CD4-positive, alpha-beta T cell treated with Interleukin-15 for 1 hour (primary cell): ENCODE measurements at regions not wholly inside any gene's neighbourhood (a gene's known extent, or its start where the extent isn't known, plus 50 kb on each side); places are given as distances from the start of the nearest gene placed in this dataset.
A peak's percentile ranks its signal among the peaks of the same experiment; 100 is the strongest.

ENCODE experiments used
- DNase-seq: peaks from one replicate; pipeline ENCODE4 v3.0.0-alpha.2; 2020

- no peak for DNase-seq
These were observed 59.9 kb upstream of the AP1S2 start for GRCh38 chrX:15914486-15914885.

- DNase-seq, result no peak
These were observed 58.5 kb upstream of the AP1S2 start for GRCh38 chrX:15913146-15913545.

GRCh38 chrX:15911734-15912550 is 57.3 kb upstream of the AP1S2 start:
- peak; percentile 63 for DNase-seq

- no peak for DNase-seq
These were observed 55.0 kb upstream of the AP1S2 start for GRCh38 chrX:15909605-15910004.

GRCh38 chrX:15908603-15909290 is 54.1 kb upstream of the AP1S2 start:
- DNase-seq, result no peak

GRCh38 chrX:15906041-15906943 is 51.7 kb upstream of the AP1S2 start:
- no peak for DNase-seq
